ENCODE measurements at regions not wholly inside any gene's neighbourhood (a gene's known extent, or its start where the extent isn't known, plus 50 kb on each side); places are given as distances from the start of the nearest gene placed in this dataset.

DNA sequence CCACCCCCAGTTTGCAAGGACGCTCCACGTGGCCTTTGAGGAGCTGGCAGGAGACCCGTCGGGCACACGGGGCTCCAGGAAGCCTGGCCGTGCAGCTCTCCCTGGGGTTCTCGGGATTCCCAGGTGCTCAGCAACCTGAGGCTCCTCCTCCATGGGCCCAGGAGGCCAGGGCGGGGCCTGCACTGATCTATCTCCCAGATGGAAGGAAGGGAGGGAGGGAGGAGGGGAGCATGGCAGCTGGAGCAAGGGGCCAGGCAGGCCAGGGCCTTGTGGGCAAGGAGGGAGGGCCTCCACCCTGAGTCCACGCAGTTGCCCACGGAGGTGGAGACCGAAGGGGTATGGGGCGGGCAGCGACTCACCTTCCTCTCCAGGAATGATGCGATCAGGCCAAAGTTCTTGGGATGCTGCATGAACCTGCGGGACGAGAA is 127.3 kb downstream of the RFLNA start:
- Histone ChIP-seq H3K36me3 (ENCODE audit: insufficient read depth, low read length) (peaks cover 79% of the 10 kb centered on the region), H3K4me3 (ENCODE audit: low read length) (no peak overlapping the region), H3K27me3 (ENCODE audit: insufficient read depth, low read length) (no peaks in the 10 kb centered on the region), H3K9me3 (ENCODE audit: insufficient read depth, low read depth, low read length) (no peaks in the 10 kb centered on the region), H3K4me1 (ENCODE audit: insufficient read depth, low read length) (peaks cover 3% of the 10 kb centered on the region; the same call in 1 of the 2 replicates), H3K27ac (ENCODE audit: low read depth, low read length) (no peak overlapping the region), H3K9ac (ENCODE audit: low read depth, low read length) (no peak overlapping the region)
- 79% methylated on average over 16 of the region's 16 CpGs for WGBS

DNA sequence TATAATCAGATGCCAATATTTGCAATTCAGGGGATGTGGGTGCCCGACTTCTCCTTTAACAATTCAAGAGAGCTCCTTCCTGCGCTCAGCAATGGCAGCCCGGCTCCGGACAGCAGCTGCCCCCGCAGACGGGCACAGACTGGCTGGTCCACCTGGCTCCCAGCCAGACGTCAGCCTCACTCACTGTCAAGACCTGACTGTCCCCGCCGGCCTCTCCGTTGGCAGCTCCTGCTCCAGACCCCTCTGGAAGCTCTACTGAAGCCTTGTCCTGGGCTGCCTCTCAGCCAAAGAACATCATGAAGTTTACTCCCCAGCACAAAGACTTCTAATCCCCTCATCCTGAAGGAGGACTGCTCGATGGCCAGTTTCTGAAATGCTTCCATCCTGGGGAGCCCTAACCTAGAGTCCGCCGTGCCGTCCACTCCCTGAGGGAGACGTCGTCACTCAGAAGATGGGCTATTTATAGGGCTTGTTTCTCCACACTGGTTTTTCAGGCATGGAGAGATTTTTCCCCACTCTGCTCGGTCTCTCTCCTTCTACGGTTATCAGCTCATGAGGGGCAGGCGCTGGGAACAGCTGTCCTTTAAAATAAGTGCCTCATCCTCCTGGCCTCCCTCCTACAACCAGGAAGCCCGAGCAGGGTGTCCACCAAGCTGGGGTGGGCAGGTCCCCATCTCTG is 126.2 kb downstream of the RFLNA start:
- Histone ChIP-seq H3K27me3 (ENCODE audit: insufficient read depth, low read length) (no peaks in the 10 kb centered on the region), H3K36me3 (ENCODE audit: insufficient read depth, low read length) (peaks cover 74% of the 10 kb centered on the region), H3K9ac (ENCODE audit: low read depth, low read length) (no peak overlapping the region), H3K9me3 (ENCODE audit: insufficient read depth, low read depth, low read length) (no peaks in the 10 kb centered on the region), H3K4me1 (ENCODE audit: insufficient read depth, low read length) (peaks cover 3% of the 10 kb centered on the region; the same call in 1 of the 2 replicates), H3K4me3 (ENCODE audit: low read length) (no peak overlapping the region), H3K27ac (ENCODE audit: low read depth, low read length) (no peak overlapping the region)
- WGBS, result 95% methylated on average over 20 of the region's 20 CpGs

DNA sequence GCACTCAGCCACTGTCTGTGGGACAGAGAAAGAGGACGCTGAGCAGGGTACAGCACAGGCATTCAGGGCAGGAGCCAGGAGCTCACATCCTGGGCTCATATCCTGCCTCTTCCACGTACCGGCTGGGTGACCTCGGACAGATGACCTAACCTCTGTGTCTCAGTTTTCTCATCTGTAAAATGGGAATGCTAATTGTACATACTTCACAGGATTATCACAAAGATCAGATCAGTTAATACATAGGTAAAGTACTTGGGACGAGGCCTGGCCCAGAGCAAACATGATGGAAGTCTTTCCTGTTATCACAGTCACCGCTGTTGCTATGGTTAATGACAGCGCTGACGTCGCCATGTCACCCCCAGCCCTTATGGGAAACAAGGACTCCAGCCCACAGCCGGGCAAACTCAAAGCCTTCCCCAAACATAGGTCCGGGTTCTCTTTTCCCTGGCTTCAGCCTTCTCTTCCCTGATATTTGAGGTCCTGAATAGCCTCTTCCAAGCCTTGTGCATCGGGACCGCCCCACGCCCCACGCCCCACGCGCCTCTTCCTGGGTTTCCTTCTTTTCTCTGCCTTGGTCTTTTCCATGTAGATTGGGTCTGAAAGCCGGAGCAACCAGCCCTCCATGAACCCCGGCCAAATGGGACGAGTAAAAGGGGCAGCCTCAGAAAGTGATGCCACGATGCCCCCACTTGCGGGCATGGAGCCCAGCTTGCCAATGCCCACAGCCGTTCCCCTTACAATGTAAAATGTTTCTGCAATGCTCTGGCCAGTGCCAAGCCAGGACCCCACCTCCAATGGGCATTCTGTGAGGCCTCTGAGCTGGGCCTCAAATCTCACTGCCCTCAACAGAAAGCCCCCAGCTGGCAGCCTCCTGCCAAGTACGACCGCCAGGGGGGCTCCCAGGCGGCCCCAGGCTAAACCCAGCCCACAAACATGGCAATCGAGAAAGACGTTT is 125.4 kb downstream of the RFLNA start:
- H3K36me3 ChIP-seq (ENCODE audit: insufficient read depth, low read length), result peaks cover 69% of the 10 kb centered on the region
- no peaks in the 10 kb centered on the region for H3K9me3 ChIP-seq (ENCODE audit: insufficient read depth, low read depth, low read length)
- H3K27ac ChIP-seq (ENCODE audit: low read depth, low read length), result no peak overlapping the region
- no peak overlapping the region for H3K9ac ChIP-seq (ENCODE audit: low read depth, low read length)
- peaks cover 3% of the 10 kb centered on the region; the same call in 1 of the 2 replicates for H3K4me1 ChIP-seq (ENCODE audit: insufficient read depth, low read length)
- H3K27me3 ChIP-seq (ENCODE audit: insufficient read depth, low read length), result no peaks in the 10 kb centered on the region
- no peak overlapping the region for H3K4me3 ChIP-seq (ENCODE audit: low read length)
- WGBS, result 96% methylated on average over 28 of the region's 28 CpGs

DNA sequence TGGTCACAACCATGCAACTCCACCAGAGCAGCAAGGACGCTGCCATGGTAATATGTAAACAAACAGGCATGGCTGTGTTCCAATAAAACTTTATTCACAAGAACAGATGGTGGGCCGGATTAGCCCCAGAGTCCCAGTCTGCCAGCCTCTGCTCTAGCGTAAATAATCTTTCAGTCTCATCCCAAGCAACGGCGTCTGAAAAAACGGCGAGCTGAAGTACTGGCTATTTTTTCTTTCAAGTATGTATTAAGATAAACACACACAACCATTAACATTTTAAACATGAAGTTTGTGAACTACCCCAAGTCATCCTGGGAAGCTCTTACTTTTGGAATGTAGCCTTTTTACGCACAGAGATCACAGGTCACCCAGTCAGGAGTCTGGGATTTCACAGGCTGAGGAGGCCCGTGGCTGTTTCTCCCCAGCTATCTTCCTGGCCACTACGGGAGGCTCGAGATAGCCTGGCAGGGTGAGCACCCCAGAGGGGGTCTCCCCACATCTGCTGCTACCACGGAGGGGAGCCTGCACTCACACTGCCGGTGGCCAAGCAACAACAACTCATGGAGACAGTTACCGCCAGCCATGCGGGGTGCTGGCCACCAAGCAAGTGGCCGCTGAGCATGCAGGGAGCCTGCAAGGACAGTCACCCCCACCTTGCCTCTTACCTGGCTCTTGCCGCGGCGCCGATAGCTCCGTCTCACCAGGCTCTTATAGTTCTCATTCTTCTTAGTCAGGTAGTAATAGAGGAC is 124.6 kb downstream of the RFLNA start:
- peaks cover 62% of the 10 kb centered on the region for H3K36me3 ChIP-seq (ENCODE audit: insufficient read depth, low read length)
- H3K4me1 ChIP-seq (ENCODE audit: insufficient read depth, low read length), result peaks cover 3% of the 10 kb centered on the region; the same call in 1 of the 2 replicates
- H3K27ac ChIP-seq (ENCODE audit: low read depth, low read length), result no peak overlapping the region
- H3K4me3 ChIP-seq (ENCODE audit: low read length), result no peak overlapping the region
- H3K9me3 ChIP-seq (ENCODE audit: insufficient read depth, low read depth, low read length), result no peaks in the 10 kb centered on the region
- 97% methylated on average over 21 of the region's 21 CpGs for WGBS
- no peak overlapping the region for H3K9ac ChIP-seq (ENCODE audit: low read depth, low read length)
- no peaks in the 10 kb centered on the region for H3K27me3 ChIP-seq (ENCODE audit: insufficient read depth, low read length)

- Histone ChIP-seq H3K27me3 (ENCODE audit: insufficient read depth, low read length) (no peaks in the 10 kb centered on the region), H3K4me1 (ENCODE audit: insufficient read depth, low read length) (peaks cover 3% of the 10 kb centered on the region; the same call in 1 of the 2 replicates), H3K27ac (ENCODE audit: low read depth, low read length) (no peak overlapping the region), H3K4me3 (ENCODE audit: low read length) (no peak overlapping the region), H3K9ac (ENCODE audit: low read depth, low read length) (no peak overlapping the region), H3K36me3 (ENCODE audit: insufficient read depth, low read length) (peaks cover 60% of the 10 kb centered on the region), H3K9me3 (ENCODE audit: insufficient read depth, low read depth, low read length) (no peaks in the 10 kb centered on the region)
- WGBS, result 94% methylated on average over 15 of the region's 15 CpGs
These were observed 123.9 kb downstream of the RFLNA start for GRCh38 chr12:124418791-124419190.

DNA sequence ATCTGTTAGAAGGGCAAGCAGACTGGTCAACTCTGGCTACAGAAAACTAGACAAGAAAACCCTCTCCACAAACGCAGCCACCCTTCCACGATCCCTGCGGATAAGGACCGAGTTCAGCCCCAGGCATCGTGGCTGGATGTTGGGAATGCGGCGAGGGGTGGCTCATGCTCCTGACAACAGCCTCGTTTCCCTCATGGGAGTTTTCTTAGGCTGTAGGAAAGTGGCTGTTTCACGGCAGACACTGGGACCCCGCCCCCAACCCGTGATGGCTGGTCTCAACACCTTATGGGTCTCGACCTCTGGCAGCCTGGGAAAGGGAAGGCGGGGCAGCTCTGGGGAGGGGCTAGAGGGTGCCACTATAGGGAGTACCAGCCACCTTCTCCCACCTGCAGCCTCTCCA is 123.3 kb downstream of the RFLNA start:
- Histone ChIP-seq H3K9ac (ENCODE audit: low read depth, low read length) (no peak overlapping the region), H3K4me1 (ENCODE audit: insufficient read depth, low read length) (peaks cover 3% of the 10 kb centered on the region; the same call in 1 of the 2 replicates), H3K4me3 (ENCODE audit: low read length) (no peak overlapping the region), H3K27ac (ENCODE audit: low read depth, low read length) (no peak overlapping the region), H3K27me3 (ENCODE audit: insufficient read depth, low read length) (no peaks in the 10 kb centered on the region), H3K9me3 (ENCODE audit: insufficient read depth, low read depth, low read length) (no peaks in the 10 kb centered on the region), H3K36me3 (ENCODE audit: insufficient read depth, low read length) (peaks cover 57% of the 10 kb centered on the region)
- 91% methylated on average over 13 of the region's 13 CpGs for WGBS

GRCh38 chr12:124416516-124417395 is 121.9 kb downstream of the RFLNA start:
- Histone ChIP-seq H3K36me3 (ENCODE audit: insufficient read depth, low read length) (peaks cover 51% of the 10 kb centered on the region), H3K4me3 (ENCODE audit: low read length) (no peak overlapping the region), H3K27me3 (ENCODE audit: insufficient read depth, low read length) (no peaks in the 10 kb centered on the region), H3K27ac (ENCODE audit: low read depth, low read length) (no peak overlapping the region), H3K4me1 (ENCODE audit: insufficient read depth, low read length) (no peaks in the 10 kb centered on the region), H3K9ac (ENCODE audit: low read depth, low read length) (no peak overlapping the region), H3K9me3 (ENCODE audit: insufficient read depth, low read depth, low read length) (no peaks in the 10 kb centered on the region)
- WGBS, result 96% methylated on average over 59 of the region's 59 CpGs

DNA sequence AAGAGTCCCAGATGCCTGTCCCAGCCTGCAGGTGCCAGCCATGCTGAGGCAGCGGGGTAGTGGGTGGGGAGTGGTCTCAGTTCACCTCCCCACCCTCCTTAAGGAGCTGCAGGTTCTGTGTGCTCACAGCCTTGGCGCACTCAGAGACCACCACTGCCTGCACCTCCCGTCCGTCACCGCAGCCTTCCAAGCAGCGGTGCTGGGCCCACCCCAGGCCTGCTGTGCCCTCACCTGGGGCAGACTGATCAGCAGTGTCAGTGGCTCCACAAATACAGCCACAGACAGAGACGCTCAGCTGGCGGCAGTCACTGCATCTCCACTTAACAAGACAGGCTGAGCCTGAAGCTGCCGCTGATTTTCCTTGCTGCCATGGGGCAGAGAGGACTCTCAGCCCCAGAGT is 120.2 kb downstream of the RFLNA start:
- H3K4me3 ChIP-seq (ENCODE audit: low read length), result no peak overlapping the region
- WGBS, result 96% methylated on average over 8 of the region's 9 CpGs
- peaks cover 35% of the 10 kb centered on the region for H3K36me3 ChIP-seq (ENCODE audit: insufficient read depth, low read length)
- no peak overlapping the region for H3K9ac ChIP-seq (ENCODE audit: low read depth, low read length)
- no peak overlapping the region for H3K27ac ChIP-seq (ENCODE audit: low read depth, low read length)
- no peaks in the 10 kb centered on the region for H3K9me3 ChIP-seq (ENCODE audit: insufficient read depth, low read depth, low read length)
- H3K27me3 ChIP-seq (ENCODE audit: insufficient read depth, low read length), result no peaks in the 10 kb centered on the region
- H3K4me1 ChIP-seq (ENCODE audit: insufficient read depth, low read length), result peaks cover 12% of the 10 kb centered on the region

DNA sequence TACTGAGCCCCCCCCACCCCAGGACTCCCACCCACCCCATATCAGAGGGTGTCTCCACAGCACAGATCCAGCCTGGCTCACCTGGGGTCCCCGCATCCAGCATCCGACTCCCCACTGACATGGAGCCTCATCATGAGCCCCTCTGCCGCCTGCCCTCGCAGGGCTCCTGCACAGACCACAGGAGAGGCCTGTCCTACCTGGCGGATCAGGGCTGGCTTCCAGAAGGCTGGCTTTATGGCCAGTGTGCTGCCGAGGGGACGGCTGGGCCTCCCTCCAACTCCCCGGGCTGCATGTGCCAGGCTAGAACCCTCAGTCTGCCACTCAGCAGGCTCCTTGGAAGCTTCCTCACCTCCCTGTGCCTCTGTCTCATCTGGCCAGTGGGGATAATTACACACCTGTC is 119.0 kb downstream of the RFLNA start:
- WGBS, result 96% methylated on average over 8 of the region's 8 CpGs
- Histone ChIP-seq H3K27me3 (ENCODE audit: insufficient read depth, low read length) (no peaks in the 10 kb centered on the region), H3K4me1 (ENCODE audit: insufficient read depth, low read length) (peaks cover 12% of the 10 kb centered on the region), H3K27ac (ENCODE audit: low read depth, low read length) (no peak overlapping the region), H3K9ac (ENCODE audit: low read depth, low read length) (no peak overlapping the region), H3K9me3 (ENCODE audit: insufficient read depth, low read depth, low read length) (no peaks in the 10 kb centered on the region), H3K4me3 (ENCODE audit: low read length) (no peak overlapping the region), H3K36me3 (ENCODE audit: insufficient read depth, low read length) (peaks cover 28% of the 10 kb centered on the region)

DNA sequence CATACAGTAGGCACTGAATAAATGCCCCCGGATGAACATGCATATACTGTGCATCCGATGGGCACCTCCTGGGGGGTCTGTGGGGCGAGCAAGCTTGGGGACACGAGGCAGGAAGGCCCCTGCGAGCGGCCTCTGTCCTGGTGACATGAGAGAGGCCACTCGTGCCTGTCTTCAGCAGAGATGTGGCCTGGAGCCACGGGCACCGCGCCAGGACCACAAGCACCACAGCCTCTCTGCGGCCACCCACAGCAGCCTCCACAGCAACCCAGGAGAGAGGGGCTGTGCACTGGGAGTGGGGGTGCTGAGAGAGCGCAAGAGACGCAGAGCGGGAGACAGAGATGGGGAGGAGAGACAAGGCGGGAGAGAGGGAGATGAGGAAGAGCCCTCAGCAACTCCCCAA is 118.5 kb downstream of the RFLNA start:
- H3K9me3 ChIP-seq (ENCODE audit: insufficient read depth, low read depth, low read length), result no peaks in the 10 kb centered on the region
- no peak overlapping the region for H3K27ac ChIP-seq (ENCODE audit: low read depth, low read length)
- no peaks in the 10 kb centered on the region for H3K27me3 ChIP-seq (ENCODE audit: insufficient read depth, low read length)
- H3K9ac ChIP-seq (ENCODE audit: low read depth, low read length), result no peak overlapping the region
- peaks cover 12% of the 10 kb centered on the region for H3K4me1 ChIP-seq (ENCODE audit: insufficient read depth, low read length)
- H3K36me3 ChIP-seq (ENCODE audit: insufficient read depth, low read length), result peaks cover 25% of the 10 kb centered on the region
- no peak overlapping the region for H3K4me3 ChIP-seq (ENCODE audit: low read length)
- WGBS, result 93% methylated on average over 15 of the region's 15 CpGs

All from HUES64 (cell line).